IPS-NIHi7 (cell line): ENCODE measurements at regions not wholly inside any gene's neighbourhood (a gene's known extent, or its start where the extent isn't known, plus 50 kb on each side); places are given as distances from the start of the nearest gene placed in this dataset.
"Not testable (repeated sequence)": the region's sequence is repeated elsewhere in the genome, so short reads cannot be mapped to it uniquely, and the experiment has no call there.

Experiments
- DNase-seq: peaks from one replicate; pipeline ENCODE4 v3.0.0; 2012; ENCODE audit warnings: mixed read lengths; ENCODE audit errors: extremely low spot score

- no peak for DNase-seq
These were observed 177.9 kb upstream of the IL15 start for GRCh38 chr4:141458501-141458900.

- DNase-seq: no peak
These were observed 177.4 kb upstream of the IL15 start for GRCh38 chr4:141459020-141459419.

GRCh38 chr4:141462361-141462760, 174.0 kb upstream of the IL15 start:
- no peak for DNase-seq

- DNase-seq: no peak
These were observed 172.7 kb upstream of the IL15 start for GRCh38 chr4:141463678-141464077.

- no peak for DNase-seq
These were observed 172.0 kb upstream of the IL15 start for GRCh38 chr4:141464366-141464765.

GRCh38 chr4:141465171-141465570, 171.2 kb upstream of the IL15 start:
- DNase-seq: no peak

- DNase-seq: no peak
These were observed 169.2 kb upstream of the IL15 start for GRCh38 chr4:141467225-141467624.

GRCh38 chr4:141469392-141469791, 167.0 kb upstream of the IL15 start:
- DNase-seq: no peak

- no peak for DNase-seq
These were observed 163.3 kb upstream of the IL15 start for GRCh38 chr4:141473026-141473540.

GRCh38 chr4:141473952-141474351, 162.4 kb upstream of the IL15 start:
- DNase-seq: no peak

GRCh38 chr4:141480950-141481349, 155.4 kb upstream of the IL15 start:
- DNase-seq: no peak

- not testable (repeated sequence) for DNase-seq
These were observed 152.1 kb upstream of the IL15 start for GRCh38 chr4:141484298-141484697.

- DNase-seq: no peak
These were observed 149.9 kb upstream of the IL15 start for GRCh38 chr4:141486375-141486997.

GRCh38 chr4:141497627-141498026, 138.8 kb upstream of the IL15 start:
- no peak for DNase-seq

- DNase-seq: no peak
These were observed 137.0 kb upstream of the IL15 start for GRCh38 chr4:141499261-141499853.

- DNase-seq: no peak
These were observed 135.0 kb upstream of the IL15 start for GRCh38 chr4:141501395-141501794.

GRCh38 chr4:141501931-141502330, 134.5 kb upstream of the IL15 start:
- DNase-seq: no peak

GRCh38 chr4:141502755-141503154, 133.6 kb upstream of the IL15 start:
- DNase-seq: no peak

- no peak for DNase-seq
These were observed 133.1 kb upstream of the IL15 start for GRCh38 chr4:141503260-141503659.

GRCh38 chr4:141511055-141511454, 125.3 kb upstream of the IL15 start:
- no peak for DNase-seq

- DNase-seq: no peak
These were observed 122.5 kb upstream of the IL15 start for GRCh38 chr4:141513866-141514265.

- no peak for DNase-seq
These were observed 118.2 kb upstream of the IL15 start for GRCh38 chr4:141518222-141518621.

GRCh38 chr4:141524116-141524515, 112.3 kb upstream of the IL15 start:
- no peak for DNase-seq

- no peak for DNase-seq
These were observed 111.5 kb upstream of the IL15 start for GRCh38 chr4:141524841-141525240.
